G401.6 (cell line): ENCODE measurements at regions not wholly inside any gene's neighbourhood (a gene's known extent, or its start where the extent isn't known, plus 50 kb on each side); places are given as distances from the start of the nearest gene placed in this dataset.
A peak's percentile ranks its signal among the peaks of the same experiment; 100 is the strongest.
"Not testable (repeated sequence)": the region's sequence is repeated elsewhere in the genome, so short reads cannot be mapped to it uniquely, and the experiment has no call there.

Experiments used
- FAIRE-seq: peaks from 2 replicates; lab custom pipeline; 2012; peaks lifted over from hg19 to GRCh38; lab: Jason Lieb, UNC

- no peak for FAIRE-seq
Observed at GRCh38 chr14:106737021-106737420, 1210.6 kb downstream of the TMEM121 start.

GRCh38 chr14:106738075-106738474, 1211.7 kb downstream of the TMEM121 start:
- FAIRE-seq: no peak

- FAIRE-seq: not testable (repeated sequence)
Observed at GRCh38 chr14:106738598-106739258, 1212.3 kb downstream of the TMEM121 start.

GRCh38 chr14:106741086-106741827, 1214.9 kb downstream of the TMEM121 start:
- FAIRE-seq: not testable (repeated sequence)

GRCh38 chr14:106745016-106745767, 1218.8 kb downstream of the TMEM121 start:
- not testable (repeated sequence) for FAIRE-seq

GRCh38 chr14:106750089-106750488, 1223.7 kb downstream of the TMEM121 start:
- FAIRE-seq: not testable (repeated sequence)

DNA sequence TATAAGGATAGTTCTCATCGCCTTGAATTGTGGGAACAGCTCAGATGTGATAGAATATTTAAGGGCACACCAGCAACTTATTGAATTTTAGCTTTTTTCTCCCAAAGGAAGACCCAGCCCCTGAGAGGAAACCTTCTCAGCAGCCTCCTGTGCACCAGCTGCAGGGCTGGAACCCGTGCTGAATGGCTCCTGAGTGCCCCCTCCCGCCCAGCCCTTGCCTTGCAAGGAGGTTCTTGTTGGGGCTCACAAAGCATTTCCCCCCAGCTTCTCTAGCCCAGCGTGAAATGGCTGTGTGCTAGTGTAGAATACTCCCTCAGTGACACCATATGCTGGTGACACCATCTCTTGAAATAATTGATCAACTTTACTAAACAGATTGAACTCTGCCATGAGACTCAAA, 1227.4 kb downstream of the TMEM121 start:
- FAIRE-seq: not testable (repeated sequence)

GRCh38 chr14:106757444-106757843, 1231.1 kb downstream of the TMEM121 start:
- not testable (repeated sequence) for FAIRE-seq

- not testable (repeated sequence) for FAIRE-seq
Observed at GRCh38 chr14:106761886-106762816, 1235.8 kb downstream of the TMEM121 start.

- peak; percentile 83 for FAIRE-seq
Observed at GRCh38 chr14:106764968-106765369, 1238.6 kb downstream of the TMEM121 start.

DNA sequence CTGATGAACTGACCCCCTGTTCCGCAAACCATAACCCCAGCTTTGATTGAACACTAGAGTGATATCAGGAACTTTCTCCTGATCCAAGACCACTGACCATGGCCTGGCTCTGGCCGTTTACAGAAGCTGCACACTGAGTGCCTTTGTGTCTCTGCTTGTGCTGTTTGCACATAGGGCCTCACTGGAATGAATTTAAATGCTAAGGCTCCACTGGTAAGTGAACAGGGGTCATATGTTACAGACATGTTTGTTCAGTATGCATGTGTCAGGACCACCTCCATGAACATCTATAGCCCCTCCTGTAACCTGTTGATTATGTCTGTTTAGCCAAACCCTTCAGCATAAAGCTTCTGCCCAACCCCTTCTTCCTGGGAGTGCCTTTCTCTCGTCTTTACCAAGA, 1239.8 kb downstream of the TMEM121 start:
- no peak for FAIRE-seq

- not testable (repeated sequence) for FAIRE-seq
Observed at GRCh38 chr14:106766551-106767277, 1240.3 kb downstream of the TMEM121 start.

DNA sequence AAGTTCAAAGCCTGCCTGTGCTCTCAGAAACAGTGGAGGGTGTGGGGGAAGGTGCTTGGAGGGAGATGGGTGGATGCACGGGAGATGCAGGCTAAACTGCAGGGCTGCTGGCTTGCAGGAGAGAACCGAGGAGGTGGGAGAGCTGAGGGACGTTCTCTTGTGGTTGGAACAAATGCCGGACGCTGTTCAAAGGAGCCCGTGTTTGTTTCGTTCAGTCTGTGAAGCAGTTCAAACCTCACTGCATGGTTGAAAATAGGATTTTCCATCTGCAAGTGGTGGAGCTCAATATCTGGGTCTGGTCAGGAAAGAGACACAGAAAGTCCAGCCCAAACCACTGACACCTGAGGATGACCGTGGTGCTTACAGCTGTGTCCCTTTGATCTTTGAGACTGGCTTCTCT, 1241.8 kb downstream of the TMEM121 start:
- not testable (repeated sequence) for FAIRE-seq

DNA sequence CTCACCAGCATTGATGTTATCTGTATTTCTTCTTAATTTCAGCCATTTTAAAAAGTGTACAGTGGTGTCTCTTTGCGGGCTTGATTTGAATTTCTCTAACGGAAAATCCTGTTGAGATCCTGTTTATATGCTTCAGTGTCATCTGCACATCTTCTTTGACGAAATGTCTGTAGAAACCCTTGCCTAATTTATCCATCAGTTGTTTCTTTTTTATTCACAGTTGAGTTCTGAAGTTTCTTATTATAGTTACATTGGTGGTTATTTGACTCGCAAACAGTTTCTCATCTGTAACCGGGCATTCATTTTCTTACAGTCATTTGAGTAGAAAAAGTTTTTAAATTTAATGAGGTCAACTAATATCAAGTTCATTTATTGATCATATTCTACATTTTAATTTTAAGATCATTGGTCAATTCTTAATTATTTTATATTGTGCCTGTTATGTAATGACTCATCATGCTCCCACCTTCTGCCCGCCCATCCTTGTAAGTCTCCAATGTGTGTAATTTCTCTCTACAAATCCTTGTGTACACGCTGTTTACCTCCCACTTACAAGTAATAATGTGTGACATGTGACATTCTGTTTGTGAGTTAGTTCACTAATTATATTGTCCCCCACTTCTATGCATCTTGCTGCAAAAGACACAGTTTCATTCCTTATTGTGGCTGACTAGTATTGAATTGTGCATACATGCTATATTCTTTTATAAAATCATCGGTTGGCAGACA, 1242.8 kb downstream of the TMEM121 start:
- not testable (repeated sequence) for FAIRE-seq

GRCh38 chr14:106770158-106770672, 1243.8 kb downstream of the TMEM121 start:
- not testable (repeated sequence) for FAIRE-seq

GRCh38 chr14:106774889-106775480, 1248.6 kb downstream of the TMEM121 start:
- not testable (repeated sequence) for FAIRE-seq

DNA sequence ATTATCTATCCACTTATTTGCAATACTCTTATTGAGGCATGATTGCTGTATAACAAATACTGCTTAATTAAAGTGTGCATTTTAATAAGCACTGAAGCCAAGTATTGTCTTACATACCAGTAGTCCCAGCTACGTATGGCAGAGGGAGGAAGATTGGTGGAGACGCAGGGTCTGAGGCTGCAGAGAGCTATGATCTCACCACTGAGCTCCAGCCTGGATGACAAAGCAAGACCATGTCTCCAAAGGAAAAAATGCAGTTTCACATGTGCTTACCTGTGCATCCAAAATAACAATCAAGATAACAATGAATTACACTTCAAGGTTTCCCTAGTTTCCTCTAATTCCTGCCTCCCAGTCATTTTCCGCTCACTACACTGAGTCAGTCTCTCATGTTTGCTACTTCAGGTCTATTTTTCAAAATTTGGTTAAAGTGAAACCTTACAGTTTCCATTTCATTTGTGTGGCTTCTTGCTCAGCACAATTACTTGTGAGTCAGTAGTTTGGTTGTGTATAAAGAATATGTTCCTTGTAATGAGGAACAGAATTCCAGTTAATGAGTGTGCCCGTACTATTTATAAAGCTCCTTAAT, 1250.1 kb downstream of the TMEM121 start:
- no peak for FAIRE-seq

DNA sequence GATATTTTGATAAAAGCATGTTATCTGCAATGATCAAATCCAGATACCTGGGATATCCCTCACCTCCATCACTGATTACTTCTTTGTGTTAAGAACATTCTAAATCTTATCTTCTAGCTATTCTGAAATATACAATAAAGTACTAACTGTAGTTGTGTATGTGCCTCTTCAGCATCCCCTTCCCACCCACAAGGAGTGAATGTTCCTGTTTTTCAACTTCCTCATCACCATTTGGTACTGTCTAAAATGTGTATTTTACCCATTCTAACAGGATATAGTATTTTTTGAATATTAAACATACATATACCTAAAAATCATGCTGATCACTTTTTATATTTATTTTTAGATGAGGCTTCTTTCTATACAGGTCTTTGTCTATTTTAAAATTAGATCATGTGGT, 1252.6 kb downstream of the TMEM121 start:
- no peak for FAIRE-seq

DNA sequence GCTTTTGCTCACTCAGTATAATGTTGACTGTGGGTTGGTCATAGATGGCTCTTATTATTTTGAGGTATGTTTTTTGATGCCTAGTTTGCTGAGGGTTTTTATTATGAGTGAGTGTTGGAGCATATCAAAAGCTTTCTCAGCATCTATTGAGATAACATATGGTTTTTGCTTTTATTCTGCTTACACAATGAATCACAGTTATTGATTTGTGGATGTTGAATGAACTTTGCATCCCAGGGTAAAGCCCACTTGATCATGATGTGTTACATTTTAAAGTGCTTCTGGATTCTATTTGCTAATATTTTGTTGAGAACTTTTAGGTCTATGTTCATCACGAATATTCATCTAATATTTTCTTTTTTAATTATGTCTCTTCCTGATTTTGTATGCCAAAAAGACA, 1260.3 kb downstream of the TMEM121 start:
- FAIRE-seq: no peak
